ENCODE measurements at regions not wholly inside any gene's neighbourhood (a gene's known extent, or its start where the extent isn't known, plus 50 kb on each side); places are given as distances from the start of the nearest gene placed in this dataset.

DNA sequence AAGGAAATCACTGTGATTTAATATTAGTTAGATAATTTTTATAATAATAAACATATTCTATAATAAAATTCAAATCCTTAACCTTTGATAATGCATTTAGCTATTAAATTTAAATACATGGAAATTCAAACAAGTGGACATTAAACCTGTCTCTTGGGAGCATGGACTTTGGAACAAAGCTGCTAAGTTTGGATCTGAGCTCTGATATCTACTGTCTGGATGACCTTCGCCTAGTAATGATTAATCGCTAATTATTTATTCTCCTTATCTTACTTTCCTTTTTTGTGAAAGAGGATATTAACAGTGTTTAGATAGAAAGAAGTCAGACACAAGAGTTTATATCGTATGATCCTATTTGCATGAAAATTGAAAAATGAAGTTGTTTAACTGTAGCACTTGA is 980.9 kb downstream of the FSTL5 start:
- H3K27me3 ChIP-seq (ENCODE audit: low read length) = no peaks in the 10 kb centered on the region
- no peaks in the 10 kb centered on the region for H3F3A ChIP-seq (ENCODE audit: low read length, unreplicated experiment)
- H3K4me2 ChIP-seq (ENCODE audit: low read length) = no peak overlapping the region
- H3K36me3 ChIP-seq (ENCODE audit: low read depth, low read length) = no peaks in the 10 kb centered on the region
- H2AFZ ChIP-seq (ENCODE audit: low read length) = no peak overlapping the region
- no TSS peak for BruUV-seq (replicated peaks)
- no peaks in the 10 kb centered on the region for H3K9me3 ChIP-seq (ENCODE audit: low read length)
- H4K20me1 ChIP-seq (ENCODE audit: low read length) = no peaks in the 10 kb centered on the region
- DNase-seq (no peak), ATAC-seq (no peak)
- no peak overlapping the region for H3K27ac ChIP-seq (ENCODE audit: low read length)
- H3K9ac ChIP-seq (ENCODE audit: low read length) = no peak overlapping the region
- no peak overlapping the region for H3K4me3 ChIP-seq (ENCODE audit: low read length)
- no peak for TF ChIP-seq EZH2phosphoT487 (IDR thresholded peaks at IDR 0.05; ENCODE audit: borderline replicate concordance, low read length)
- no peak for TF ChIP-seq EZH2 (IDR thresholded peaks at IDR 0.05; ENCODE audit: low read length, unreplicated experiment)
- TF ChIP-seq, protein P1, sequence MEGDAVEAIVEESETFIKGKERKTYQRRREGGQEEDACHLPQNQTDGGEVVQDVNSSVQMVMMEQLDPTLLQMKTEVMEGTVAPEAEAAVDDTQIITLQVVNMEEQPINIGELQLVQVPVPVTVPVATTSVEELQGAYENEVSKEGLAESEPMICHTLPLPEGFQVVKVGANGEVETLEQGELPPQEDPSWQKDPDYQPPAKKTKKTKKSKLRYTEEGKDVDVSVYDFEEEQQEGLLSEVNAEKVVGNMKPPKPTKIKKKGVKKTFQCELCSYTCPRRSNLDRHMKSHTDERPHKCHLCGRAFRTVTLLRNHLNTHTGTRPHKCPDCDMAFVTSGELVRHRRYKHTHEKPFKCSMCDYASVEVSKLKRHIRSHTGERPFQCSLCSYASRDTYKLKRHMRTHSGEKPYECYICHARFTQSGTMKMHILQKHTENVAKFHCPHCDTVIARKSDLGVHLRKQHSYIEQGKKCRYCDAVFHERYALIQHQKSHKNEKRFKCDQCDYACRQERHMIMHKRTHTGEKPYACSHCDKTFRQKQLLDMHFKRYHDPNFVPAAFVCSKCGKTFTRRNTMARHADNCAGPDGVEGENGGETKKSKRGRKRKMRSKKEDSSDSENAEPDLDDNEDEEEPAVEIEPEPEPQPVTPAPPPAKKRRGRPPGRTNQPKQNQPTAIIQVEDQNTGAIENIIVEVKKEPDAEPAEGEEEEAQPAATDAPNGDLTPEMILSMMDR (conservative IDR thresholded peaks at IDR 0.05; ENCODE audit: low read depth, low read length) = no peak
- no peaks in the 10 kb centered on the region for H3K9me2 ChIP-seq (replicated peaks; ENCODE audit: low read length)
- no peaks in the 10 kb centered on the region for H3K4me1 ChIP-seq (ENCODE audit: insufficient read depth, low read length)
- POLR2A ChIA-PET (ENCODE audit: unreplicated experiment) = no interaction called here
- no peaks in the 10 kb centered on the region for H3K79me2 ChIP-seq (ENCODE audit: low read length)
- CTCF ChIA-PET = no interaction called here
- intact Hi-C loops (cut with micrococcal nuclease) = no loop called here

DNA sequence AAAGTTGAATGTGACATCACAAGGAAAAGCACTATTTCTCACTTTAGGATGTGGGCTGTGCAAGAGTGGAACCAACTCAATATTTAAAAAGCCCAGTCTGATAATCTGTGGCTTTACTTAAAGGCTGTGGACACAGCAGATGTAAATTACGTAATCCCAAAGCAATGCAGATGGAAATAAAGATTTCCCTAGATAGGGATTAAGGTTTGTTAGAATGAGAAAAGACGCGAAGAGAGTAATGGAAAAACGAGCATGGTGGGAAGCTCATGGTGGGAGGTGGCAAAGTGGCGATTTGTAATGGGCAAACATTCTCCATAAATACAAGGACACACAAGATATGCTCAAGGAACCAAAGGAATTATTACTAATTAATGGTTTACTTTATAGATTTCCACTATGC is 985.5 kb downstream of the FSTL5 start:
- no peaks in the 10 kb centered on the region for H3K4me1 ChIP-seq (ENCODE audit: insufficient read depth, low read length)
- H3K9ac ChIP-seq (ENCODE audit: low read length) = no peak overlapping the region
- no peaks in the 10 kb centered on the region for H3K9me3 ChIP-seq (ENCODE audit: low read length)
- H3K27me3 ChIP-seq (ENCODE audit: low read length) = no peaks in the 10 kb centered on the region
- H3K4me2 ChIP-seq (ENCODE audit: low read length) = no peak overlapping the region
- no peak overlapping the region for H2AFZ ChIP-seq (ENCODE audit: low read length)
- ATAC-seq (no peak), DNase-seq (no peak)
- no peaks in the 10 kb centered on the region for H3F3A ChIP-seq (ENCODE audit: low read length, unreplicated experiment)
- H4K20me1 ChIP-seq (ENCODE audit: low read length) = no peaks in the 10 kb centered on the region
- POLR2A ChIA-PET (ENCODE audit: unreplicated experiment) = no interaction called here
- no TSS peak for BruUV-seq (replicated peaks)
- intact Hi-C loops (cut with micrococcal nuclease) = no loop called here
- no peaks in the 10 kb centered on the region for H3K79me2 ChIP-seq (ENCODE audit: low read length)
- H3K36me3 ChIP-seq (ENCODE audit: low read depth, low read length) = no peaks in the 10 kb centered on the region
- H3K27ac ChIP-seq (ENCODE audit: low read length) = no peak overlapping the region
- TF ChIP-seq EZH2 (IDR thresholded peaks at IDR 0.05; ENCODE audit: low read length, unreplicated experiment) = no peak
- no peak for TF ChIP-seq EZH2phosphoT487 (IDR thresholded peaks at IDR 0.05; ENCODE audit: borderline replicate concordance, low read length)
- TF ChIP-seq, protein P1 (conservative IDR thresholded peaks at IDR 0.05; ENCODE audit: low read depth, low read length) = no peak
- CTCF ChIA-PET = no interaction called here
- no peaks in the 10 kb centered on the region for H3K9me2 ChIP-seq (replicated peaks; ENCODE audit: low read length)
- H3K4me3 ChIP-seq (ENCODE audit: low read length) = no peak overlapping the region

DNA sequence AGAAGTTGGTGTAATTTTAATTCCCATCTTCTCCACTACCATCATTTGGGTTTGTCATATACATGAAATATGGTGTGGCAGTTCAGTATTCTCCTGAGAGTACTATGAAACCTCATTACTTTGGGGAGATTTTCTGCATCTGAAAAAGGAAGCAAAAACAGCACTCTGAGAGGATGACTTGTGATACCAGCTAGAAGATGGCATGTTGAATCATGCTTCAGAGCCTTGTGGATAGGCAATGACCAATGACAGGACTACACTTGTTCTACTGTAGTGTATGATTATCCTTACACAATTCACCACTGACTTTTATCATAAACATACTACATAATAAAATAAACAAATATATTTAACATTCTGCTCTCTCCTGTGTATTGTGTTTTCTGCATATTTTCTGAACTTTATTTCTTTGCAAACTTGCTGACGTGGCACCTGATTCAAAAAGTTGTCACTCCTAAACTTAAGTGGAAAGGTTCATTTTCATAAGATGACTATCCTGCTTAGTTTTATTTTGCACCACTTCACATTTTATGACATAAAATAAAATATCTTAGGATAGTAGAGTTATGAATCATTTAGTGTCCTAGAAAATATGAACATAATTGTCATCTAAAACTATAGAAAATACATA is 991.3 kb downstream of the FSTL5 start:
- Histone ChIP-seq H4K20me1 (ENCODE audit: low read length) (no peaks in the 10 kb centered on the region), H3K27me3 (ENCODE audit: low read length) (no peaks in the 10 kb centered on the region), H3K27ac (ENCODE audit: low read length) (no peak overlapping the region), H3K9me2 (replicated peaks; ENCODE audit: low read length) (no peaks in the 10 kb centered on the region), H3K4me3 (ENCODE audit: low read length) (no peak overlapping the region), H3K4me2 (ENCODE audit: low read length) (no peak overlapping the region), H3F3A (ENCODE audit: low read length, unreplicated experiment) (no peaks in the 10 kb centered on the region), H3K79me2 (ENCODE audit: low read length) (no peaks in the 10 kb centered on the region), H3K36me3 (ENCODE audit: low read depth, low read length) (no peaks in the 10 kb centered on the region), H3K9me3 (ENCODE audit: low read length) (no peaks in the 10 kb centered on the region), H3K9ac (ENCODE audit: low read length) (no peak overlapping the region), H2AFZ (ENCODE audit: low read length) (no peak overlapping the region), H3K4me1 (ENCODE audit: insufficient read depth, low read length) (no peaks in the 10 kb centered on the region)
- TF ChIP-seq, protein P1 (conservative IDR thresholded peaks at IDR 0.05; ENCODE audit: low read depth, low read length) = no peak
- TF ChIP-seq EZH2 (IDR thresholded peaks at IDR 0.05; ENCODE audit: low read length, unreplicated experiment) (no peak), EZH2phosphoT487 (IDR thresholded peaks at IDR 0.05; ENCODE audit: borderline replicate concordance, low read length) (no peak)
- intact Hi-C loops (cut with micrococcal nuclease) = no loop called here
- no peak for DNase-seq
- ChIA-PET POLR2A (ENCODE audit: unreplicated experiment) (no interaction called here), CTCF (no interaction called here)
- no peak for ATAC-seq
- BruUV-seq (replicated peaks) = no TSS peak

Data from PC-3 (cell line).